ENCODE measurements at regions not wholly inside any gene's neighbourhood (a gene's known extent, or its start where the extent isn't known, plus 50 kb on each side); places are given as distances from the start of the nearest gene placed in this dataset.

GRCh38 chr14:98161356-98161755 lies 1110.6 kb downstream of the BCL11B start:
- Histone ChIP-seq H3K27ac (ENCODE audit: low read length) (no peak overlapping the region), H3K4me3 (ENCODE audit: low read length) (no peak overlapping the region), H3K27me3 (ENCODE audit: control insufficient read depth, insufficient read depth, low read length) (no peaks in the 10 kb centered on the region), H3K4me1 (ENCODE audit: control insufficient read depth, insufficient read depth, low read length) (no peaks in the 10 kb centered on the region), H3K9me3 (ENCODE audit: control insufficient read depth, insufficient read depth, low read length) (no peaks in the 10 kb centered on the region), H3K36me3 (ENCODE audit: control insufficient read depth, insufficient read depth, low read length) (no peaks in the 10 kb centered on the region)
- TF ChIP-seq CTCF (IDR thresholded peaks at IDR 0.05): no peak
- 82% methylated on average over 4 of the region's 4 CpGs for WGBS (ENCODE audit: insufficient coverage)
- intact Hi-C loops (cut with micrococcal nuclease): no loop called here
- no peak overlapping the region for H3K4me3 Mint-ChIP-seq
- no peaks in the 10 kb centered on the region for H3K9me3 Mint-ChIP-seq
- DNase-seq (no peak), ATAC-seq (no peak)
- no peak overlapping the region for H3K27ac Mint-ChIP-seq
- no peaks in the 10 kb centered on the region for H3K36me3 Mint-ChIP-seq
- H3K27me3 Mint-ChIP-seq (ENCODE audit: low read depth in 2 of 2): peaks cover 6 to 18% of the 10 kb centered on the region in 2 donors
- H3K4me1 Mint-ChIP-seq: peaks cover 0 to 6% of the 10 kb centered on the region in 2 donors

GRCh38 chr14:98162856-98163805 lies 1108.9 kb downstream of the BCL11B start:
- no peaks in the 10 kb centered on the region for H3K36me3 ChIP-seq (ENCODE audit: control insufficient read depth, insufficient read depth, low read length)
- H3K27ac Mint-ChIP-seq: no peak overlapping the region
- no peak for ATAC-seq
- intact Hi-C loops (cut with micrococcal nuclease): no loop called here
- H3K27me3 ChIP-seq (ENCODE audit: control insufficient read depth, insufficient read depth, low read length): peaks cover 3% of the 10 kb centered on the region
- H3K27ac ChIP-seq (ENCODE audit: low read length): no peak overlapping the region
- H3K4me1 Mint-ChIP-seq: peaks cover 5 to 12% of the 10 kb centered on the region in 2 donors
- 82% methylated on average over 26 of the region's 26 CpGs for WGBS (ENCODE audit: insufficient coverage)
- H3K4me3 Mint-ChIP-seq: no peak overlapping the region
- no peaks in the 10 kb centered on the region for H3K9me3 ChIP-seq (ENCODE audit: control insufficient read depth, insufficient read depth, low read length)
- H3K27me3 Mint-ChIP-seq (ENCODE audit: low read depth in 2 of 2): peaks cover 9% of the 10 kb centered on the region in 2 donors
- no peak for TF ChIP-seq CTCF (IDR thresholded peaks at IDR 0.05)
- no peak overlapping the region for H3K4me3 ChIP-seq (ENCODE audit: low read length)
- no peaks in the 10 kb centered on the region for H3K9me3 Mint-ChIP-seq
- no peak for DNase-seq
- H3K4me1 ChIP-seq (ENCODE audit: control insufficient read depth, insufficient read depth, low read length): peaks cover 11% of the 10 kb centered on the region
- H3K36me3 Mint-ChIP-seq: peaks cover 1% of the 10 kb centered on the region

GRCh38 chr14:98163873-98164272 lies 1108.1 kb downstream of the BCL11B start:
- intact Hi-C loops (cut with micrococcal nuclease): no loop called here
- no peak overlapping the region for H3K4me3 Mint-ChIP-seq
- H3K9me3 Mint-ChIP-seq: no peaks in the 10 kb centered on the region
- peaks cover 9% of the 10 kb centered on the region in 2 donors for H3K27me3 Mint-ChIP-seq (ENCODE audit: low read depth in 2 of 2)
- Histone ChIP-seq H3K9me3 (ENCODE audit: control insufficient read depth, insufficient read depth, low read length) (no peaks in the 10 kb centered on the region), H3K27ac (ENCODE audit: low read length) (no peak overlapping the region), H3K36me3 (ENCODE audit: control insufficient read depth, insufficient read depth, low read length) (no peaks in the 10 kb centered on the region), H3K4me3 (ENCODE audit: low read length) (no peak overlapping the region), H3K4me1 (ENCODE audit: control insufficient read depth, insufficient read depth, low read length) (peaks cover 18% of the 10 kb centered on the region), H3K27me3 (ENCODE audit: control insufficient read depth, insufficient read depth, low read length) (peaks cover 3% of the 10 kb centered on the region)
- H3K27ac Mint-ChIP-seq: no peak overlapping the region
- H3K4me1 Mint-ChIP-seq: peaks cover 13 to 20% of the 10 kb centered on the region in 2 donors
- ATAC-seq: no peak
- 100% methylated on average over 3 of the region's 3 CpGs for WGBS (ENCODE audit: insufficient coverage)
- no peak for TF ChIP-seq CTCF (IDR thresholded peaks at IDR 0.05)
- no peak for DNase-seq
- H3K36me3 Mint-ChIP-seq: peaks cover 8% of the 10 kb centered on the region
